Prostate gland (tissue), 2 donors: ENCODE measurements at regions not wholly inside any gene's neighbourhood (a gene's known extent, or its start where the extent isn't known, plus 50 kb on each side); places are given as distances from the start of the nearest gene placed in this dataset.

ENCODE experiments used
- DNase-seq: peaks from one replicate; pipeline ENCODE4 v3.0.0-alpha.2; 2019; ENCODE audit warnings: low spot score
- H3K27ac ChIP-seq, 2 donors: fragments of 200-600 bp; sonication (generic); 2 replicates each; pipeline ENCODE4 v1.5.1; 2017 to 2019
- H3K27me3 ChIP-seq: fragments of 200-600 bp; sonication (generic); replicated peaks from 2 replicates; pipeline ENCODE4 v1.5.1; 2019; ENCODE audit not compliant: insufficient read depth
- H3K36me3 ChIP-seq, 2 donors: fragments of 200-600 bp; sonication (generic); 1 replicate in 1 of 2; 2 replicates in 1 of 2; pipeline versions ENCODE4 v1.5.1 to v1.8.1; 2017 to 2019
- H3K4me1 ChIP-seq: fragments of 200-600 bp; sonication (generic); replicated peaks from 2 replicates; pipeline ENCODE4 v1.5.1; 2019
- H3K4me3 ChIP-seq, 2 donors: fragments of 200-600 bp; sonication (generic); 2 replicates each; pipeline ENCODE4 v1.5.1; 2017 to 2019
- H3K9me3 ChIP-seq: fragments of 200-600 bp; sonication (generic); 2 replicates; pipeline ENCODE4 v1.5.1; 2017
- POLR2A ChIP-seq: fragments of 450-650 bp; IDR thresholded peaks from one replicate; pipeline ENCODE4 v1.6.1; 2016; ENCODE audit warnings: antibody characterized with exemption, mild to moderate bottlenecking
- POLR2AphosphoS5 ChIP-seq: sonication (generic); formaldehyde crosslinking; IDR thresholded peaks from one replicate; pipeline ENCODE4 v1.6.1; 2017; ENCODE audit warnings: antibody characterized with exemption
- WGBS: methylation state at CpG from one replicate; pipeline ENCODE4 v1.1.5; 2018; 5-methylcytosine and 5-hydroxymethylcytosine counted together
- intact Hi-C: fragments of 100-400 bp; cut with DNase I; formaldehyde crosslinking; loops from one replicate; pipeline ENCODE4 v1.14.2; 2022
- TF ChIP-seq, protein P1 (sequence below), 4 experiments: fragments of 200-600 bp in 2 of 4; fragments of 450-650 bp in 2 of 4; sonication (generic) in 2 of 4; IDR thresholded peaks; 1 replicate in 3 of 4; 2 replicates in 1 of 4; pipeline ENCODE4 v1.5.1; 2016 to 2019; ENCODE audit warnings: antibody characterized with exemption in 4 of 4, mild to moderate bottlenecking in 2 of 4, moderate library complexity in 2 of 4

DNA sequence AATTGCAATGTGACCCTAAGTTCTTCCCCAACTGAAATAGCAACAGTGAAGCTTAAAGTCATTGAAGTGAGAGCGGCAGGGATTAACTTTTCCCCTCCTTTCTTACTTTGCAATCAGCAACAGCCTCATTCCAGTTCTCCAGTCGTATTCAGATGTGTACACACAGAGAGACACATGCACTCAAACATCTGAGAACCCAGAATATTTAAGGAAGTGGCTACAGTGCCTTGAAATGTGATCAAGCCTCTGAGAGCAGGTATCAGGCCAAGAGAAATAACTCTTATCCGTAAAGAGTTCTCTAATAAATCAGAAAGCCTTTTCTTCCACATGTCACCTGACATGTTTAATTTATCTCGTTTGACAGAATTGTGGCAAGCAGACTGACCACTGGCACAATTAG is 388.9 kb upstream of the NPVF start:
- H3K36me3 ChIP-seq: no peaks in the 10 kb centered on the region
- H3K27ac ChIP-seq: no peak overlapping the region
- no peak for DNase-seq
- WGBS: 37% methylated on average over 4 of the region's 4 CpGs
- intact Hi-C loops: no loop called here
- TF ChIP-seq, protein P1, sequence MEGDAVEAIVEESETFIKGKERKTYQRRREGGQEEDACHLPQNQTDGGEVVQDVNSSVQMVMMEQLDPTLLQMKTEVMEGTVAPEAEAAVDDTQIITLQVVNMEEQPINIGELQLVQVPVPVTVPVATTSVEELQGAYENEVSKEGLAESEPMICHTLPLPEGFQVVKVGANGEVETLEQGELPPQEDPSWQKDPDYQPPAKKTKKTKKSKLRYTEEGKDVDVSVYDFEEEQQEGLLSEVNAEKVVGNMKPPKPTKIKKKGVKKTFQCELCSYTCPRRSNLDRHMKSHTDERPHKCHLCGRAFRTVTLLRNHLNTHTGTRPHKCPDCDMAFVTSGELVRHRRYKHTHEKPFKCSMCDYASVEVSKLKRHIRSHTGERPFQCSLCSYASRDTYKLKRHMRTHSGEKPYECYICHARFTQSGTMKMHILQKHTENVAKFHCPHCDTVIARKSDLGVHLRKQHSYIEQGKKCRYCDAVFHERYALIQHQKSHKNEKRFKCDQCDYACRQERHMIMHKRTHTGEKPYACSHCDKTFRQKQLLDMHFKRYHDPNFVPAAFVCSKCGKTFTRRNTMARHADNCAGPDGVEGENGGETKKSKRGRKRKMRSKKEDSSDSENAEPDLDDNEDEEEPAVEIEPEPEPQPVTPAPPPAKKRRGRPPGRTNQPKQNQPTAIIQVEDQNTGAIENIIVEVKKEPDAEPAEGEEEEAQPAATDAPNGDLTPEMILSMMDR (IDR thresholded peaks at IDR 0.05): no peak
- peak; percentile 13 for TF ChIP-seq POLR2AphosphoS5
- TF ChIP-seq POLR2A: no peak
- peaks cover 2% of the 10 kb centered on the region for H3K4me1 ChIP-seq
- H3K9me3 ChIP-seq: no peaks in the 10 kb centered on the region
- H3K4me3 ChIP-seq: no peak overlapping the region
- H3K27me3 ChIP-seq: no peaks in the 10 kb centered on the region

DNA sequence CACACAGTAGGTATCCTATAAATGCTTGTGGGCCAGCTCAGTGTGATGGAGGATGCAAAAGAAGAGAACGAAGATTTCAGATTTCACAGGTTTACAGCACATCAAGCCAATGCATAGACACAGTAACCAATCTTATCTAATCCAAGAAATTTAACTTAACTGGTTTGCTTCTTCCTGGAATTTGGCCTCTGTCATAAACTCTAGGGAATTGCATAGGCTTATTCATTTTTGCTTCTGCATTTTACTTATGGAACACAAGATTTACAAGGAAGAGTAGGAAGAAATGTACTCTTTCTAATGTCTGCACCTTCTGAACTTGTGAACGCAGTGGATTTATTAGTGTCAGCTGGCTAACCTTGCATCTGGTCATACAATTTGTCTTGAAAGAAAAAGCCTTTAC is 389.4 kb upstream of the NPVF start:
- intact Hi-C loops: no loop called here
- 83% methylated on average over 2 of the region's 2 CpGs for WGBS
- H3K27me3 ChIP-seq: no peaks in the 10 kb centered on the region
- H3K4me1 ChIP-seq: peaks cover 2% of the 10 kb centered on the region
- TF ChIP-seq, protein P1 (IDR thresholded peaks at IDR 0.05): no peak
- no peak for DNase-seq
- H3K4me3 ChIP-seq: no peak overlapping the region
- no peak overlapping the region for H3K27ac ChIP-seq
- H3K36me3 ChIP-seq: no peaks in the 10 kb centered on the region
- H3K9me3 ChIP-seq: no peaks in the 10 kb centered on the region

DNA sequence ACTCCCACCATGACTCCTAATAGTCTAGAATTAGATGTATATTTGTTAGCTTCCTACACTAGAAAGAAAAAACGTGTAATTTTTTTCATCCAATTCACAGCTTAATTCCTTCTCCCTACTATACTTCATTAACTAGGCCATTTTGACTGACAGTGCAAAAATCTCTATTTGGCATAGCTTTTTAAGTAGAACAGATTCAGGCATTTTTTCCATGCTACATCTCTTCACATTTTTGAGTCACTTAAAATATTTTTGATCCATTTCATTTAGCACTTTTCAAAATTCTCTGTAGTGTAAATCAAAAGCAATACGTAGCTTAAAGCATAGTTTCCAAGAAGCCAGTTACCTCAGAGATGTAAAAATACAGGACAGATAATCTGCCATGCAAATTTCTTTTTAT is 391.1 kb upstream of the NPVF start:
- DNase-seq: no peak
- no peak overlapping the region for H3K4me3 ChIP-seq
- H3K4me1 ChIP-seq: peaks cover 2% of the 10 kb centered on the region
- H3K9me3 ChIP-seq: no peaks in the 10 kb centered on the region
- H3K27ac ChIP-seq: peak overlapping the region; percentile 68 to 86
- intact Hi-C loops: no loop called here
- no peaks in the 10 kb centered on the region for H3K36me3 ChIP-seq
- 80% methylated on average over 2 of the region's 2 CpGs for WGBS
- TF ChIP-seq POLR2A: no peak
- TF ChIP-seq, protein P1 (IDR thresholded peaks at IDR 0.05): no peak
- no peak for TF ChIP-seq POLR2AphosphoS5
- H3K27me3 ChIP-seq: no peaks in the 10 kb centered on the region

DNA sequence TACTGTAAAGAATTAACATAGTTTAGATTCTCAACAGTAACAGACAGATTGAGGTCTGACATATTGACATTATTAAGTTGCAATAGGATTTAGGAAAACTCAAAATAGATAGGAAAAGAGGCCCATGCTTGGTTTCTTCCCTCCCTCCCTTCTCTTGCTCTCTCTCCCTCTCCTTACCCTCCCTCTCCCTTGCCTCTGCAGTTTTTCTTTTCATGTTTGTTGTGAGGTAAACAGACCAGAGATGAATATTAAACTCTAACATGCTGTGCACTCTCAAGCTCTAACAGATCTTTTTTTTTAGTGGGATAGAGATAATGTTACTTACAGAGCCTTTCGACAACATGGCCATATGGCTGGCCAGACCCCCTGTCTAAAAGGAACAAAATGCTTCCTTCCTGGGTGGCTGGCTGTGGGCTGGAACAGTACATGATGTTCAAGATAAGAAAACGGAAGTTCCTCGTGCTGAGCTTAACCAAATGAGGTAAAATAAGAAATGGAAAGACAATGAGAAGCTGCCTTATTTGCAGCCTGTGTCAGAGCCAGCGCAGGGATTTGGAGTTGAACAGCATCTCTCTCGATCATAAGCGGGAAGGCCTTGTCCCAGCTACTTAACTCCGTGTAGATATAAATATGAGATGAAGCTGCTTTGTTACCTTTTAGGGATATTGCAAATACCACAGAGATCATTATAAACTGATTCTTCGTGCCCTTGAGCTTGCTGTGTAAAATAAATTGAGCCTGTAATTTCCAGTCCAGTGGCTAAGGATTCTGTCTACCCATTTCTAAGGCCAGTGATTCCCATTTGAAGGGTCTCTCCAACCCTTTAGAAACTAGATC is 391.9 kb upstream of the NPVF start:
- H3K27me3 ChIP-seq: no peaks in the 10 kb centered on the region
- peak; percentile 47 for DNase-seq
- H3K4me3 ChIP-seq: no peak overlapping the region
- intact Hi-C loops: loop anchor here (5.0 kb wide), 1 partner anchor 37 kb away; no protein-coding TSS in a partner anchor
- 28% methylated on average over 8 of the region's 8 CpGs for WGBS
- no peaks in the 10 kb centered on the region for H3K36me3 ChIP-seq
- no peaks in the 10 kb centered on the region for H3K9me3 ChIP-seq
- peak overlapping the region; percentile 68 to 86 for H3K27ac ChIP-seq
- peaks cover 2% of the 10 kb centered on the region for H3K4me1 ChIP-seq
- TF ChIP-seq POLR2AphosphoS5: peak; percentile 91
- TF ChIP-seq POLR2A: no peak

DNA sequence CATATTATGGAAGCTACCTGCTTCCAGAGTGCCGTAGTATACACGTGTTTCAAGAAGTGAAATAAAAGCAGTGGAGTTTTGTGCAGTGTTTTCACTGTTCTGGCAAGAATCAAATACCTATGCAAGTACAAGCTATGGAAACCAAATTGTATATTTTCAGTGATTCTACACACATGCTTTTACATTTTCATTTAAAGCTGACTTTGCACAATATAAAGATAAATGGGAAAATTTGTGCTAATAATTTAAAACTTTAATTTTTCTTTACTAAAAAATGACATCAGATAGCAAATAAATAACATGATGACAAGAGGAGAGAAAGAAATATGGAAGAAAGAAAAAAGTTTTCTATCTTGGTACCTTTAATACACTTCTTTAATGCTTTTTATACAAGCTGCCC is 393.7 kb upstream of the NPVF start:
- intact Hi-C loops: loop anchor here (5.0 kb wide), 1 partner anchor 35 kb away; no protein-coding TSS in a partner anchor
- H3K4me1 ChIP-seq: peaks cover 2% of the 10 kb centered on the region
- no peak overlapping the region for H3K27ac ChIP-seq
- no peaks in the 10 kb centered on the region for H3K9me3 ChIP-seq
- no peak overlapping the region for H3K4me3 ChIP-seq
- TF ChIP-seq, protein P1 (IDR thresholded peaks at IDR 0.05): no peak
- TF ChIP-seq POLR2AphosphoS5 (no peak), POLR2A (no peak)
- no peak for DNase-seq
- 83% methylated on average over 2 of the region's 2 CpGs for WGBS
- no peaks in the 10 kb centered on the region for H3K36me3 ChIP-seq
- H3K27me3 ChIP-seq: no peaks in the 10 kb centered on the region
